ENCODE measurements at regions not wholly inside any gene's neighbourhood (a gene's known extent, or its start where the extent isn't known, plus 50 kb on each side); places are given as distances from the start of the nearest gene placed in this dataset.
A peak's percentile ranks its signal among the peaks of the same experiment; 100 is the strongest.

- no peak for DNase-seq
Measured at GRCh38 chr20:10925767-10926166, 252.0 kb upstream of the JAG1 start.

DNA sequence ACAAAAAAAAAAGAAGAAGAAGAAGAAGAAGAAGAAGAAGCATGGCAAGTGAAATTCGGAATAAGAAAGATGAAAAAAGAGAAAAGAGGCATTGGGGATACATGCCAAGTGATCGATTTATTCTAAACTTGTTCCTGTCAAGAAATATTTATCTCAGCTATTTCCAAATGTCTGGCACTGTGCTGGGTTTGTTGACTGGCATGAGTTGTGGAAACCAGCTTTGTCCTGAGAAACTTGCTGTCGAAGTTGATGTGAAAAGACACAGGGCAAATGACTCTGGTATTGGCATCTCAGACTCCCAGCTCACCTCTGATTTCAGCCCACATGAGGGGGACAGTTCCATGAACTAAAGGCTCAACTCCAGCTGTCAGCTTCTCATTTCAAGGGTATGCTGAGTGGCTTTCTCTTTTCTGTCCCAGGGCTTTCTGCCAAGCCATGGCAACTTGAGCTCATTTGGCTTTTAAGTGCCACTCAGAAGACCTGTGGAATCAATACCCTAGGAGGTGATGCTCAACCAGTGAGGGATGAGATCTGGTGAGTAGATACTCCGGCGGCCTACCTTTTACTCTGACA is 253.3 kb upstream of the JAG1 start:
- peak; percentile 84 for DNase-seq

GRCh38 chr20:10927936-10928840 is 254.4 kb upstream of the JAG1 start:
- no peak for DNase-seq

DNA sequence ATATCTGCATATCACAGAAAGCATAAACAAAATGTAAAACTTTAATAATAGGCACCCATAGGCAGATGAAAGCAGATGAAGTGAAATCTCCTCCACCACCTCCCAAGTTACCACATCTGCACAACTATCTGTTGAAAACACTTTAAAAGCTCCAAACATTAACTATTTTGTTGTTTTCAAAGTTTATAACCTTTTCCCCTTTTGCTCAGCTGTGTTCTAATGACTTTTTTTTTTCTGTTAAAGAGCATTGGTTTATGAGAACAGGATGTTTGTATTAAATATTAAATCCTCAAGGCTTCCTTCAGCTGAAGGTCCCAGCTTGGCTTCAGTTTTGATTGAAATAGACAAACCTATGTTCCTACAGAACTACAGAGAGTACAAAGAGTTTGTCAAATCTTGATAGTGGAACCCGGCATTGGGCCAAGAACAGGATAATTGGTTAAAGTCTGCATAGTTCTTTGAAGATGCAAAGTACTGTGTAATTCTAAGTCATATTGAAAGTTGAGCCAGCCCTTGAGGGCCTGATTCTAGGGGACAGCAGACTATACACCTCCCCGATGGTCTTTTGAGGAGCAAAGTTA is 255.1 kb upstream of the JAG1 start:
- no peak for DNase-seq

DNA sequence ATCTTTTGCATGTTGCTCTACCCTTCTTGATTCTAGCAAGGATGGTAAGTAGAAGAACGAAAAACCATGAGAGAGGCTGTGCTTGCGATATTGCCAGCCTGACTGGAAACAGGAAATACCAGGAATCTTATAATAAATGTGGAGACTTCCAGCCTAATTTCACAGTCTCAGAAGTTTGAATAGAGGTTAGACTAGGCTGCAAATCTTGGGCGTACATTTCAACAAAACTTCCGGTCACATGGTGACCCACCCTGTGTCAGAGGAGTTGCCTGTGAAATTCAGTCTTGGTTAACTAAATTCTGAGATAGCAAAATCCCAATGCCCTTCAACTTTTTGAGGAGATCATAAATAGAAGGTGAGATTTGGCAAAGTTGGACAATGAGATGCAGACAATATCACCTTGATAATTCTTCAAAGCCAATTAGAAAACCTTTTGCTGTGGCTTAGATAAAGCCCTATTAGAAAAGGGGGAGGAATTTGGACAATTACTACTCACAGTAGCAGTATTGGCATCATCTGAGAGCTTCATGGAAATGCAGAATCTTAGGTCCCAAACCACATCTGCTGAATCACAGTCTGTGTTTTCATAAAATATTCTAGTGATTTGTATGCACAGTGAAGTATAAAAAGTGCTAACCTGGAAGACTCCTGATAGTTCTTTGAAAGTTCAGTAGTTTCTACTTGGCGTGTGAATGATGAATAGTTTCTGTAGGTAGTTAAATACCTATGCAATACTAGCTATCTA is 262.0 kb upstream of the JAG1 start:
- no peak for DNase-seq

DNA sequence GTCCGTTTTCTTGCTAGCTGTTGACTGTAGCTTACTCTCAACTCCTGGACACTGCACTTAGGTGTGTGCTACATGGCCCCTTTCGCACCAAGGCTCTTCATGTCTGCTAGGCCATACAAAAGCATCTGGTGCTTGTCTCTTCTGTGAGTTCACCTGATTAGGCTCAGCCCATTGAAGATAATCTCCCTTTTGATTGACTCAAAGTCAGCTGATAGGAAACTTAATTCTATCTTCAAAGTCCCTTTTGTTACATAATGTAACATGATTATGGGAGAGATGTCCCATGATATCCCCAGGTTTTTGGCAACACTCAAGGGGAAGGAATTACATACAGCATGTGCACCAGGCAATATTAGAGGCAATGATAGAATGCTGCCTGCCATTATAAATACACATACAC is 263.0 kb upstream of the JAG1 start:
- no peak for DNase-seq

DNA sequence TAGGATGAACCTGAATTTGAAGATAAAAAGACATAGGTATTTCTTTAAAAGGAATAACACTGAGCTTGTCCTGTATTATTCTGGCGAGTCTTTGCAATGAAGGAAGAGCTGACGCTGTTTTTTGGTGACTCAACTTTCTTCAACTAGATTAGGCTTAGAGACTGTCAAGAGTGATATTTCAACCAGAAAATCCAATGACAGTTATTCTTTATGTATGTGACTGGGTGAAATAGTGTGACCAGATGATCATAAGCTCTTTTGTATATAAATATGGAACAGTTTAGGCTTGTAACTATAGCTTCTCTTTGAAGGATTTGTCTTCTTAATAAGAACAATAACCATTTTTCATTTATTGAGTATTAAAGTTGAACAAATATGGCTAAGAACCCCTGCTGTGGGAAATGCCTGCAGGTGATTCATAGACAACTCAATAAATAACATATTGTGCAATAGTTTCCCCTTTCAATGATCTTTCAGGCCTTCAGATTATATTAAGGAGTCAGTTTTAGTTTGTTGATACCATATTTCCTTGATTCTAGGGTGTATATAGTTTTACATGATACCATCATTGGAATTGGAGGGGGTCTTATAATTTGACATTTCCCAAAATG is 265.6 kb upstream of the JAG1 start:
- no peak for DNase-seq

DNA sequence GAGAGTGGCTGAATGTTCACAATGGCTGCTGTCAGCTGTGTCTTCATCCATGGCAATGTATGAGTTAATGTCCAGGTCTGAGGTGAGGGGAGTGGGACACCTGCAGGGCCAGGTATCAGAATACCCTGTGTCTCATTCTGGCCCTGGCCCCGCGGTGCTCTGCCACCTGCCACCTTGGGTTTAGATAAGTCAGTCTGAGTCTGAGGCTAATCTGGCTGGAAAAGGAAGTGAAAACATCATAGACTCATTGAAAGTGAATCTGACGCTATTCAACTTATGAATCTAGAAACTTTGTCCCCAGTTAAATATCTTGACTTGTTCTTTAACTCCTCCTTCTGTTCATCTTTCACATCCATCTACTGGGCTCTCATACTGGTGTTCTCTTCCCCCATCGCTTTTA is 267.1 kb upstream of the JAG1 start:
- DNase-seq: no peak

DNA sequence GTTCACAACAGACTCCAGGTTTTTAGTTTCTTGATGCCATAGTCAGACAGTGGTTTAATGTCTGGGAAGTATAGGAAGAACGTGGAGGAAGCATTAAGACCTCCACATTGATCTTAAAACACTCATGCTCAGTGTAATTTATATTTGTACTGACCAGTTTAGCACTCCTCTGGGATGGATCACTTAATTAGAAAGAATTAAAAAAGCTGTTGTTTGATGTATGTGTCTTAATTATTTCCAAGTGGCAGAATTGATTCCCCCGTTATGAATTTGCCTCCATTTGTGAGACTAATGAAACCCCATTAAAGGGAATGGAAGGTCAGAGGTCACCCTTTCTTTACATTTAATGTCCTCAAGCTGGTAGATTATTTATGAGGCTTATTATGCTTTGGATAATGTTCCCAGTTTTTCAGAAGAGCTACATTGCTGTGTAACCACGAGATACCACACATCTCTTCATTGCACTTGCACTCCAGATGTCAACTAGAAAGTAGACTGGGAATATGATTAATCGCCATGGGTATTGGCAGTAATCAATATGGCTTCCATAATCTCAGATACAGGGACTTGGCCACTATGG is 270.0 kb upstream of the JAG1 start:
- no peak for DNase-seq

DNA sequence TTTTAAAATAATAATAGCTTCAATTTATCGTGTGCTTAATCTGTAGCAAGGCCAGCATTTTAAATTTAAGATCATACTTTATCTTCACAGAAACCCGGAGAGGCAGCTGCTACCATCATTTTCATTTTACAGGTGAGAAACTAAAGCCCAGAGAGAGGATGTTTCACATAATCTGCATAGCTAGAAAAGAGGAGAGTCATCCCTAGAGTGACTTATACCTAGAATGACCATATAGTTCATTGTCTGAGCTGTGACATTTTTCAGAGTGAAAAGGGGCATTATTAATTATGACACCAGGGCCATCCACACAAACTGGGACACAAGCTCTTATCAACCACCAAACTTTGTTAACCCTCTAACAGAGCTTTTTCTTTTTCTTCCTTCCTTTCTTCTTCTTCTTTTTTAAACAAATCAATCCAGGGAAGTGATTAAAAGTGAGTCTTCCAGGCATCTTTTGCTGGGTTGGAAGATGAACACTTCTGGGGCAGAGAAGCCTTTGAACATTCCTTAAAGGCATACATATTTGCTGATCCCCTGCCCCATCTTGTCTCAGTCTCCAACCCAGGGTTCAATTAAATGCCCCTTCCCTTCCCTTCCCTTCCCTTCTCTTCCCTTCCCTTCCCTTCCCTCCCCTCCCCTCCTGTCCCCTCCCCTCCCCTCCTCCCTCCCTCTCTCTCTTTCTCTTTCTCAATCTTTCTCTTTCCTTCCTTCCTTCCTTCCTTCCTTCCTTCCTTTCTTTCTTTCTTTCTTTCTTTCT is 272.5 kb upstream of the JAG1 start:
- no peak for DNase-seq

- DNase-seq: no peak
Measured at GRCh38 chr20:10947726-10948125, 273.9 kb upstream of the JAG1 start.

DNA sequence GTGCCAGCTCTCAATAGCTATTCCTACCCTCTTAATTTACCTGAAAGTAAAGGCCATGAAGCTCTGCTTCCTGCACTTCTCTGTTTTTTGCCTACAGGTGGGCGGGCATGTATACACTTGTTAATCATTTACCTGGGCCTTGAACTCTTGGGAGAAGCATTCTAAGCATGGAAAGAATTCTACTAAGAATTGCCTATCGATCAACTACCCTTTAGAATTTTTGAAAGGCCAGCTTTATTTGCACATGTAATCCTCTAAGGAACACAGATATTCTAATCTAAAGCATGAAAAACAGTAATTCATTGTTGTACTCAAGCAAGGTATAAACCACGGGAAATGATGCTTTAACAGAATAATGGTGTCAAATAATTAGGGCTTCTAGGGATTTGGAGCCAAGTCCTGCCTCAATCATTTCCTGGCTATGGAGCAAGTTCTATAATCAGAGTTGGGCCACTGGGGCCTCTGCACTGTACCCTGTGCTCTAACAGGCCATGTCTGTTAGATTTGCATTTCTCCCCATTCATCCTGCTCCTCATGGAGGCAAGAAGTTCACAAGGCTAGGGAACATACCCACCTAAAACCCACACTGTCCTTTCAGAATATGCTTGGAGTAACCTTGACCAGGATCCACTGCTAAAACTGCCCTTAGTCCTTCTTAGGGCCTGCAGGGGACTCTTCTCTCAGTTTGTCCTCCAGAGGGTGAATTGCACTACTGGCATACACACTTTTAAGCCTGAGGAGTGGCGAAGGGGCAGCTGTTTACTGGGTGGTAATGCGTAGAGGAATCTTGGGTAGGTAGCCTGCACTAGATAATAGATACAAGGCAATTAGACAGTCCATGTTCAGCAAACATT is 276.4 kb upstream of the JAG1 start:
- DNase-seq: no peak

- DNase-seq: no peak
Measured at GRCh38 chr20:10951216-10951615, 277.4 kb upstream of the JAG1 start.

GRCh38 chr20:10951904-10952303 is 278.1 kb upstream of the JAG1 start:
- DNase-seq: no peak

- DNase-seq: no peak
Measured at GRCh38 chr20:10953437-10953836, 279.6 kb upstream of the JAG1 start.

DNA sequence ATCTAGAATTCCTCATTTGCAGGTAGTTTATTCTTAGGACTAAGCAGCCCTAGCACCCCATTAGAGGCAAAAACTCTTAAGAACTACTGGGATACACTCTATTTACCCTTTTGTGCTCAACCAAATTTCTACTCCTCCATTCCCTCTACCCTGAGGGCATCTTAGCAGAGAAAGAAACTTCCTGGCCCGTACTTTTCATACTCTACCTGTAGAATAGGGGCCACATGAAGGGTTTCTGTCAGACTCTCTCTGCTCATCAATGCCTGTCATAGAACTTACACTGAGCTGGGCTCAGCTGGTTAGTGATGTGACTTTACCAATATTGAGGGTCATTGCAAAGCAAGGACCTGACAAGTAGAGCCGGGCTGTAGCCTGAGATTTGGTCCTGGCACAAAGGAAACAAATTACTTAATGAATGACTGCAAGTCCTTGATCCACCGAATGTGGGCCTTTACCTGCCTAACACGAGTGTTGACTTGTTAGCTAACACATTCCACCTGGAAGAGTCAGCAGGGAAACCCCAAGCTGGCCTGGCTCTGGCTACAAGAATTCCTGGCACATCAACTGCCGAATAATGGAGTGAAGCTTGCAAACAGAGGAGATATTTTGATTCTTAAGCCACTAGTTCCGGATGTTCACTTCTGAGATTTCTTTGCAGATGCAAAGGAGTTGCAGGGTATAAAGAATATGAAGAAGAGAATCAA is 280.5 kb upstream of the JAG1 start:
- DNase-seq: no peak

- DNase-seq: no peak
Measured at GRCh38 chr20:10954908-10955580, 281.2 kb upstream of the JAG1 start.

DNA sequence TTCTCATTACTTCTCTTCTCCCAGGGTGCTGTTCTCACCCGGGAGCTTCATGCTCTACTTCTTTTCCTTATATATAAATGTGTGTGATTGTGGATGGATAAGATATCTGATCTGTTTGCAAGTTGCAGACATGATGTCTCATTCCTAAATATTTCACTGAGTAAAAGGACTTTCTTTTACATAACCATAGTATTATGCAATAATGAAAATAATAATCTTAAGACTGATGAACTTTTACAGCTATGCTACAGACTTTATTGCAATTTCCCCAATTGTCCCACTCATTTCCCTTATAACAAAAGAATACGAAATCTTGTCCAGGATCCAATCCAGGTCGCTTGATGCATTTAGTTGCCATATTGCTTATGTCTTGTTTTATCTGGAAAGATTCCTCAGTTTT is 284.5 kb upstream of the JAG1 start:
- DNase-seq: no peak

DNA sequence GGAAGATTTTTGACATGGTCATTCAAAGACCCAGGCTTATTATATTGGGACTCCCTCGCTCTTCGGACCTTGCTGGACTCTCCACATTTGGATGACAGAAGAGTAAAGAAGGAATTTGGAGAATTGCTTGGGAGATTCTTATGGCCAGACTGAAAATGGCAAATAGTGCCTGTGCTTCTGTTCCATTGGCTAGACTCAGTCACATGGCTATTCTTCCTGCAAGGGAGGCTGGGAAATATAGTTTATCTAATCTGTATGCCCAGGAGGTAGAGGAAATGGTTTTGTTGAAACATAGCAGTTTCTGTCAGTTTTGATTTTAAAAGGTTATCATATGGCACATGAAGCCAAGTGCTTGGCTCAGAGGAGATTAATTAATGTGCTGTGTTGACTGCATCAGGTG is 286.6 kb upstream of the JAG1 start:
- DNase-seq: no peak

Data from NCI-H2029 (cell line).